ENCODE measurements at regions not wholly inside any gene's neighbourhood (a gene's known extent, or its start where the extent isn't known, plus 50 kb on each side); places are given as distances from the start of the nearest gene placed in this dataset.

- no peak for FAIRE-seq
- no peak for DNase-seq (ENCODE audit: insufficient read length)
- TF ChIP-seq TAF1 (IDR thresholded peaks at IDR 0.05; ENCODE audit: borderline replicate concordance, low read depth, low read length) (no peak), POLR2A (IDR thresholded peaks at IDR 0.05; ENCODE audit: low read depth, low read length) (no peak), POLR2AphosphoS5 (IDR thresholded peaks at IDR 0.05; ENCODE audit: low read depth, low read length) (no peak)
Observed at GRCh38 chr18:78659057-78659456, 320.6 kb upstream of the SALL3 start.

GRCh38 chr18:78659748-78660147 lies 319.9 kb upstream of the SALL3 start:
- TF ChIP-seq POLR2A (IDR thresholded peaks at IDR 0.05; ENCODE audit: low read depth, low read length) = no peak
- TF ChIP-seq TAF1 (IDR thresholded peaks at IDR 0.05; ENCODE audit: borderline replicate concordance, low read depth, low read length) = no peak
- no peak for TF ChIP-seq POLR2AphosphoS5 (IDR thresholded peaks at IDR 0.05; ENCODE audit: low read depth, low read length)
- no peak for DNase-seq (ENCODE audit: insufficient read length)
- FAIRE-seq = no peak

- DNase-seq (ENCODE audit: insufficient read length) (no peak), FAIRE-seq (no peak)
- no peak for TF ChIP-seq TAF1 (IDR thresholded peaks at IDR 0.05; ENCODE audit: borderline replicate concordance, low read depth, low read length)
Observed at GRCh38 chr18:78660311-78660710, 319.3 kb upstream of the SALL3 start.

DNA sequence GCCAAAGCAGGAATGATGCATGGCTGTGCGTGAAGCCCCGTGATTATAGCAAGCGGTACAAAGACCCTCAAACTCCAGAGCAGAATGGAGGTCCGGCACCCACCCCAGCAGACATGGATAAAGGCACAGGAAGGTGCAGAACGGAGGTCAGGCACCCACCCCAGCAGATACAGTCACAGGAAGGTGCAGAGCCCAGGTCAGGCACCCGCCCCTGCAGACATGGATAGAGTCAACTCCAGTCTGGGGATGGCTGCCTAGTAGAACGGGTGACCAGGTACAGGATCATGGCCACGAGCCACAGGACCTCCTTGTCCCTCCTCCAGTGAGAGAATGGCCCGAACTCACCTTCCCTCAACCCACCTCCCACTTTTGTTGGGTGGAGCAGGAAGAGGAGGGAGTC lies 318.3 kb upstream of the SALL3 start:
- DNase-seq (ENCODE audit: insufficient read length) = no peak
- FAIRE-seq = no peak
- TF ChIP-seq TAF1 (IDR thresholded peaks at IDR 0.05; ENCODE audit: borderline replicate concordance, low read depth, low read length) (no peak), POLR2A (IDR thresholded peaks at IDR 0.05; ENCODE audit: low read depth, low read length) (no peak), POLR2AphosphoS5 (IDR thresholded peaks at IDR 0.05; ENCODE audit: low read depth, low read length) (no peak)

DNA sequence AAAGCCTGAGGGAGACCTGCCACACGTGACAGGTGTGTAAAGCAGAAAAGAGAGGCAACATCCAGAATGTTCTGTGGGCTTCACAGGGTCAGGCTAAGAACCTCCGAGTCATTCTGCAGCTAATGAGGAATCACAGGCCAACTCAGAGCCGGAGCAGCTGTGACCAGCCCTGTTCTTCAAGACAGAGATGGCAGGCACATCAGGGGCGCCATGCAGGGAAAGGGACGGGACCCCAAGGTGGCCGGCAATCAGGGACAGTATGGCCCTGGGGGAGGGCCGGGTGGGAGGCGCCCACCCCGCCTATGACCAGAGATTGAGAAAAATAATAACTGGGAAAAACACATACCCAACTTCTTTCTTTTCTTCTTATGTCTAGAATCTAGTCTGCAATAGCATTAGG lies 316.7 kb upstream of the SALL3 start:
- FAIRE-seq = no peak
- TF ChIP-seq POLR2AphosphoS5 (IDR thresholded peaks at IDR 0.05; ENCODE audit: low read depth, low read length) (no peak), POLR2A (IDR thresholded peaks at IDR 0.05; ENCODE audit: low read depth, low read length) (no peak), TAF1 (IDR thresholded peaks at IDR 0.05; ENCODE audit: borderline replicate concordance, low read depth, low read length) (no peak)
- no peak for DNase-seq (ENCODE audit: insufficient read length)

DNA sequence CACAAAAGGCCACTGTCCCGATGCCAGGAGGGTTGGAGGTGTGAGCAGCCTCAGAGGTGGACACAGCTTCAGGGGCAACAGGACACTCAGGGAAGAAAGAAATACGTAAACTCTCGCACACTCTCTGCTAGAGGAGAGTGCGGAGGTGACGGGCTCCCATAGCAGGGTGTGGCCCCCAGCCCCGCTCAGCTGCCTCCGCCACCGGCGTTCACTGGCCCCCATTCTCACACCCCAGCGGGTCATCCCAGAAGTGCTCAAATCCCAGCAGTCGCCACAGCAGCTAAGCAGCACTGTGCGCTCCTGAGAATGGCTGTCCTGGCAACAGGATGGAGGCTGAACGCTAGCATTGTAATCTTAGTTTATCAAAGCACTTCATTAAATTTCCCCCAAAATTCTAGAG lies 315.6 kb upstream of the SALL3 start:
- FAIRE-seq (no peak), DNase-seq (ENCODE audit: insufficient read length) (no peak)
- no peak for TF ChIP-seq TAF1 (IDR thresholded peaks at IDR 0.05; ENCODE audit: borderline replicate concordance, low read depth, low read length)
- TF ChIP-seq POLR2AphosphoS5 (IDR thresholded peaks at IDR 0.05; ENCODE audit: low read depth, low read length) = no peak
- no peak for TF ChIP-seq POLR2A (IDR thresholded peaks at IDR 0.05; ENCODE audit: low read depth, low read length)

GRCh38 chr18:78664848-78665247 lies 314.8 kb upstream of the SALL3 start:
- DNase-seq (ENCODE audit: insufficient read length) (no peak), FAIRE-seq (no peak)
- no peak for TF ChIP-seq POLR2AphosphoS5 (IDR thresholded peaks at IDR 0.05; ENCODE audit: low read depth, low read length)
- no peak for TF ChIP-seq TAF1 (IDR thresholded peaks at IDR 0.05; ENCODE audit: borderline replicate concordance, low read depth, low read length)
- no peak for TF ChIP-seq POLR2A (IDR thresholded peaks at IDR 0.05; ENCODE audit: low read depth, low read length)

- no peak for DNase-seq (ENCODE audit: insufficient read length)
- FAIRE-seq = no peak
- no peak for TF ChIP-seq POLR2A (IDR thresholded peaks at IDR 0.05; ENCODE audit: low read depth, low read length)
- TF ChIP-seq TAF1 (IDR thresholded peaks at IDR 0.05; ENCODE audit: borderline replicate concordance, low read depth, low read length) = no peak
- TF ChIP-seq POLR2AphosphoS5 (IDR thresholded peaks at IDR 0.05; ENCODE audit: low read depth, low read length) = no peak
Observed at GRCh38 chr18:78665644-78666043, 314.0 kb upstream of the SALL3 start.

DNA sequence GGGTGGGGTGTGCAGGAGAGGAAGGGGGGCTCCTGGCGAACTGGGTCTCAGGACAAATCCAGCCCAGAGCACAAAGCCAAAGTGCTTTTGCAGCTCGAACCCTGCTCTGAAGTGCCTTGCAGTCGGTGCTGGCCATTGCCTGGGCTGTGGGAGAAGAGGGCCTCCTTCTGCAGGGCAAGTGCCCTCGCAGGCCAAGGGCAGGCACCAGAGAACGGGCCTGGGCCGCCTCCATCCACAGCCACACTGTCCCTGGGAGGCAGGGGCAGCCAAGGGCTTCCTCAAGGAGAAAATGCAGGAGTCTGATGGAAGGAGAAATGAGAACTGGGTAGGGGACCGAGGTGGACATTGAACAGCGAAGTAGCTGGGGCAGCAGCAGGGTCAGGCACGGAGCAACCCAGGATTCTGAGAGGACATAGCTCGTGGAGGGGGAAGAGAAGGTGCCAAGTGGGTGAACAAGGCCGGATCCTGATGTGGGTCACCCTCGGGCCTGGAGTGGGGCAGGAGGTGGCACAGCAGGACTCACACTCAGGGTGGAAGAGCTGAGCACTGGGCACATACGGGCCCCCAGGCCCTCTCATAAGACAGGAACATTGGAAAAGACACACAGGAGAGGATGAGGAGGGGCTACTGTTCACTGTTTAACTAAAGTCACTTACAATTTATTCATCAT lies 312.8 kb upstream of the SALL3 start:
- DNase-seq (ENCODE audit: insufficient read length) (no peak), FAIRE-seq (no peak)
- TF ChIP-seq POLR2AphosphoS5 (IDR thresholded peaks at IDR 0.05; ENCODE audit: low read depth, low read length) = no peak
- no peak for TF ChIP-seq TAF1 (IDR thresholded peaks at IDR 0.05; ENCODE audit: borderline replicate concordance, low read depth, low read length)

- FAIRE-seq (no peak), DNase-seq (ENCODE audit: insufficient read length) (no peak)
- no peak for TF ChIP-seq POLR2AphosphoS5 (IDR thresholded peaks at IDR 0.05; ENCODE audit: low read depth, low read length)
- TF ChIP-seq TAF1 (IDR thresholded peaks at IDR 0.05; ENCODE audit: borderline replicate concordance, low read depth, low read length) = no peak
- TF ChIP-seq POLR2A (IDR thresholded peaks at IDR 0.05; ENCODE audit: low read depth, low read length) = no peak
Observed at GRCh38 chr18:78670778-78671391, 308.7 kb upstream of the SALL3 start.

DNA sequence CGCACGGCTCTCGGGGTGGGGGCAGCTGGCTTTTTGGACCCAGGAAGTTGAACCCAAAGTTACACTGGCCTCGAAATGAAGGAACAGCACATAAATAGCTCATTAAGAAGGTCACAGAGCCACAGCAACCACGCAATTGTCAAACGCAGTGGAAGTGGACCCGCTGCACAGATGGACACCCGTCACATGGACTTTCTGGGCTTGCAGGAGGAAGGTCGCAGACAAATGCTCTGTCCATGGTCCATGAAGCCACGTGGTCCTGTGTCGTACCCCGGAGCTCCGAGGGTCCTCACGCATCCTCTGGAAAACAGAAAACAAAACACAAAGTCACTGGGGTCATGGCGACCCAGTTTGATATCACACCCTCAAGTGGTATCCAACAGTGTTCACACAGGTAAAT lies 308.1 kb upstream of the SALL3 start:
- TF ChIP-seq POLR2AphosphoS5 (IDR thresholded peaks at IDR 0.05; ENCODE audit: low read depth, low read length) = no peak
- no peak for TF ChIP-seq TAF1 (IDR thresholded peaks at IDR 0.05; ENCODE audit: borderline replicate concordance, low read depth, low read length)
- TF ChIP-seq POLR2A (IDR thresholded peaks at IDR 0.05; ENCODE audit: low read depth, low read length) = no peak
- FAIRE-seq (no peak), DNase-seq (ENCODE audit: insufficient read length) (no peak)

GRCh38 chr18:78672862-78673446 lies 306.7 kb upstream of the SALL3 start:
- FAIRE-seq (no peak), DNase-seq (ENCODE audit: insufficient read length) (no peak)
- TF ChIP-seq POLR2AphosphoS5 (IDR thresholded peaks at IDR 0.05; ENCODE audit: low read depth, low read length) (no peak), TAF1 (IDR thresholded peaks at IDR 0.05; ENCODE audit: borderline replicate concordance, low read depth, low read length) (no peak), POLR2A (IDR thresholded peaks at IDR 0.05; ENCODE audit: low read depth, low read length) (no peak)

Measured in GM12892 (cell line).